ENCODE measurements at regions not wholly inside any gene's neighbourhood (a gene's known extent, or its start where the extent isn't known, plus 50 kb on each side); places are given as distances from the start of the nearest gene placed in this dataset.

- TF ChIP-seq, protein P1, sequence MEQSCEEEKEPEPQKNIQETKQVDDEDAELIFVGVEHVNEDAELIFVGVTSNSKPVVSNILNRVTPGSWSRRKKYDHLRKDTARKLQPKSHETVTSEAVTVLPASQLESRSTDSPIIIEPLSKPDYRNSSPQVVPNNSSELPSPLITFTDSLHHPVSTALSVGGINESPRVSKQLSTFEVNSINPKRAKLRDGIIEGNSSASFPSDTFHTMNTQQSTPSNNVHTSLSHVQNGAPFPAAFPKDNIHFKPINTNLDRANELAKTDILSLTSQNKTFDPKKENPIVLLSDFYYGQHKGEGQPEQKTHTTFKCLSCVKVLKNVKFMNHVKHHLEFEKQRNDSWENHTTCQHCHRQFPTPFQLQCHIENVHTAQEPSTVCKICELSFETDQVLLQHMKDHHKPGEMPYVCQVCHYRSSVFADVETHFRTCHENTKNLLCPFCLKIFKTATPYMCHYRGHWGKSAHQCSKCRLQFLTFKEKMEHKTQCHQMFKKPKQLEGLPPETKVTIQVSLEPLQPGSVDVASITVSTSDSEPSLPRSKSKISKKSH (CRISPR knock-in tag; IDR thresholded peaks at IDR 0.05; ENCODE audit: borderline replicate concordance): no peak
- no peak for TF ChIP-seq KLF9 (CRISPR knock-in tag; IDR thresholded peaks at IDR 0.05; ENCODE audit: low read depth)
- 0 out of 2 replicates have a peak, but pooled peaks have one; percentile 24 for TF ChIP-seq GATAD2A (CRISPR knock-in tag; IDR thresholded peaks at IDR 0.05)
- TF ChIP-seq KDM2A (CRISPR knock-in tag; IDR thresholded peaks at IDR 0.05; ENCODE audit: borderline replicate concordance, low read depth): peak; percentile 61; the same call in 1 of the 2 replicates
- TF ChIP-seq, protein P2, sequence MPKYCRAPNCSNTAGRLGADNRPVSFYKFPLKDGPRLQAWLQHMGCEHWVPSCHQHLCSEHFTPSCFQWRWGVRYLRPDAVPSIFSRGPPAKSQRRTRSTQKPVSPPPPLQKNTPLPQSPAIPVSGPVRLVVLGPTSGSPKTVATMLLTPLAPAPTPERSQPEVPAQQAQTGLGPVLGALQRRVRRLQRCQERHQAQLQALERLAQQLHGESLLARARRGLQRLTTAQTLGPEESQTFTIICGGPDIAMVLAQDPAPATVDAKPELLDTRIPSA (CRISPR knock-in tag; IDR thresholded peaks at IDR 0.05; ENCODE audit: borderline replicate concordance): no peak
- no peak for TF ChIP-seq PAX8 (CRISPR knock-in tag; IDR thresholded peaks at IDR 0.05; ENCODE audit: borderline replicate concordance)
- TF ChIP-seq, protein P3, sequence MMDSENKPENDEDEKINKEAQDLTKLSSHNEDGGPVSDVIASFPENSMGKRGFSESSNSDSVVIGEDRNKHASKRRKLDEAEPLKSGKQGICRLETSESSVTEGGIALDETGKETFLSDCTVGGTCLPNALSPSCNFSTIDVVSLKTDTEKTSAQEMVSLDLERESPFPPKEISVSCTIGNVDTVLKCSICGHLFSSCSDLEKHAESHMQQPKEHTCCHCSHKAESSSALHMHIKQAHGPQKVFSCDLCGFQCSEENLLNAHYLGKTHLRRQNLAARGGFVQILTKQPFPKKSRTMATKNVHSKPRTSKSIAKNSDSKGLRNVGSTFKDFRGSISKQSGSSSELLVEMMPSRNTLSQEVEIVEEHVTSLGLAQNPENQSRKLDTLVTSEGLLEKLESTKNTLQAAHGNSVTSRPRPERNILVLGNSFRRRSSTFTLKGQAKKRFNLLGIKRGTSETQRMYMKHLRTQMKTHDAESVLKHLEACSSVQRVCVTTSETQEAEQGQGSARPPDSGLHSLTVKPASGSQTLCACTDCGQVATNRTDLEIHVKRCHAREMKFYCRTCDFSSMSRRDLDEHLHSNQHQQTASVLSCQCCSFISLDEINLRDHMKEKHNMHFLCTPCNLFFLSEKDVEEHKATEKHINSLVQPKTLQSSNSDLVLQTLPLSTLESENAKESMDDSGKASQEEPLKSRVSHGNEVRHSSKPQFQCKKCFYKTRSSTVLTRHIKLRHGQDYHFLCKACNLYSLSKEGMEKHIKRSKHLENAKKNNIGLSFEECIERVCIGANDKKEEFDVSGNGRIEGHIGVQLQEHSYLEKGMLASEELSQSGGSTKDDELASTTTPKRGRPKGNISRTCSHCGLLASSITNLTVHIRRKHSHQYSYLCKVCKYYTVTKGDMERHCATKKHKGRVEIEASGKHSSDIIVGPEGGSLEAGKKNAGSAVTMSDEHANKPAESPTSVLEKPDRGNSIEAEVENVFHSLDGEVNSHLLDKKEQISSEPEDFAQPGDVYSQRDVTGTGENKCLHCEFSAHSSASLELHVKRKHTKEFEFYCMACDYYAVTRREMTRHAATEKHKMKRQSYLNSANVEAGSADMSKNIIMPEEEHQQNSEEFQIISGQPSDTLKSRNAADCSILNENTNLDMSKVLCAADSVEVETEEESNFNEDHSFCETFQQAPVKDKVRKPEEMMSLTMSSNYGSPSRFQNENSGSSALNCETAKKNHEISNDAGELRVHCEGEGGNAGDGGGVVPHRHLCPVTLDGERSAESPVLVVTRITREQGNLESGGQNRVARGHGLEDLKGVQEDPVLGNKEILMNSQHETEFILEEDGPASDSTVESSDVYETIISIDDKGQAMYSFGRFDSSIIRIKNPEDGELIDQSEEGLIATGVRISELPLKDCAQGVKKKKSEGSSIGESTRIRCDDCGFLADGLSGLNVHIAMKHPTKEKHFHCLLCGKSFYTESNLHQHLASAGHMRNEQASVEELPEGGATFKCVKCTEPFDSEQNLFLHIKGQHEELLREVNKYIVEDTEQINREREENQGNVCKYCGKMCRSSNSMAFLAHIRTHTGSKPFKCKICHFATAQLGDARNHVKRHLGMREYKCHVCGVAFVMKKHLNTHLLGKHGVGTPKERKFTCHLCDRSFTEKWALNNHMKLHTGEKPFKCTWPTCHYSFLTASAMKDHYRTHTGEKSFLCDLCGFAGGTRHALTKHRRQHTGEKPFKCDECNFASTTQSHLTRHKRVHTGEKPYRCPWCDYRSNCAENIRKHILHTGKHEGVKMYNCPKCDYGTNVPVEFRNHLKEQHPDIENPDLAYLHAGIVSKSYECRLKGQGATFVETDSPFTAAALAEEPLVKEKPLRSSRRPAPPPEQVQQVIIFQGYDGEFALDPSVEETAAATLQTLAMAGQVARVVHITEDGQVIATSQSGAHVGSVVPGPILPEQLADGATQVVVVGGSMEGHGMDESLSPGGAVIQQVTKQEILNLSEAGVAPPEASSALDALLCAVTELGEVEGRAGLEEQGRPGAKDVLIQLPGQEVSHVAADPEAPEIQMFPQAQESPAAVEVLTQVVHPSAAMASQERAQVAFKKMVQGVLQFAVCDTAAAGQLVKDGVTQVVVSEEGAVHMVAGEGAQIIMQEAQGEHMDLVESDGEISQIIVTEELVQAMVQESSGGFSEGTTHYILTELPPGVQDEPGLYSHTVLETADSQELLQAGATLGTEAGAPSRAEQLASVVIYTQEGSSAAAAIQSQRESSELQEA (CRISPR knock-in tag; IDR thresholded peaks at IDR 0.05; ENCODE audit: not compliant biosample characterization): no peak
- TF ChIP-seq ZBTB42 (CRISPR knock-in tag; IDR thresholded peaks at IDR 0.05): no peak
- 0 out of 2 replicates have a peak, but pooled peaks have one; percentile 14 for TF ChIP-seq ZNF644 (CRISPR knock-in tag; IDR thresholded peaks at IDR 0.05; ENCODE audit: low read depth)
- no peak for TF ChIP-seq ARID2 (CRISPR knock-in tag; IDR thresholded peaks at IDR 0.05; ENCODE audit: borderline replicate concordance)
- peak; percentile 89 for TF ChIP-seq STAG1 (CRISPR knock-in tag; IDR thresholded peaks at IDR 0.05)
- TF ChIP-seq, protein P4, sequence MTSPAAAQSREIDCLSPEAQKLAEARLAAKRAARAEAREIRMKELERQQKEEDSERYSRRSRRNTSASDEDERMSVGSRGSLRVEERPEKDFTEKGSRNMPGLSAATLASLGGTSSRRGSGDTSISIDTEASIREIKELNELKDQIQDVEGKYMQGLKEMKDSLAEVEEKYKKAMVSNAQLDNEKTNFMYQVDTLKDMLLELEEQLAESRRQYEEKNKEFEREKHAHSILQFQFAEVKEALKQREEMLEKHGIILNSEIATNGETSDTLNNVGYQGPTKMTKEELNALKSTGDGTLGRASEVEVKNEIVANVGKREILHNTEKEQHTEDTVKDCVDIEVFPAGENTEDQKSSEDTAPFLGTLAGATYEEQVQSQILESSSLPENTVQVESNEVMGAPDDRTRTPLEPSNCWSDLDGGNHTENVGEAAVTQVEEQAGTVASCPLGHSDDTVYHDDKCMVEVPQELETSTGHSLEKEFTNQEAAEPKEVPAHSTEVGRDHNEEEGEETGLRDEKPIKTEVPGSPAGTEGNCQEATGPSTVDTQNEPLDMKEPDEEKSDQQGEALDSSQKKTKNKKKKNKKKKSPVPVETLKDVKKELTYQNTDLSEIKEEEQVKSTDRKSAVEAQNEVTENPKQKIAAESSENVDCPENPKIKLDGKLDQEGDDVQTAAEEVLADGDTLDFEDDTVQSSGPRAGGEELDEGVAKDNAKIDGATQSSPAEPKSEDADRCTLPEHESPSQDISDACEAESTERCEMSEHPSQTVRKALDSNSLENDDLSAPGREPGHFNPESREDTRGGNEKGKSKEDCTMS (CRISPR knock-in tag; conservative IDR thresholded peaks at IDR 0.05): no peak
- no peak for TF ChIP-seq PRMT3 (CRISPR knock-in tag; IDR thresholded peaks at IDR 0.05; ENCODE audit: borderline replicate concordance, low read depth)
- TF ChIP-seq, protein P5, sequence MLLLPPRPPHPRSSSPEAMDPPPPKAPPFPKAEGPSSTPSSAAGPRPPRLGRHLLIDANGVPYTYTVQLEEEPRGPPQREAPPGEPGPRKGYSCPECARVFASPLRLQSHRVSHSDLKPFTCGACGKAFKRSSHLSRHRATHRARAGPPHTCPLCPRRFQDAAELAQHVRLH (CRISPR knock-in tag; IDR thresholded peaks at IDR 0.05; ENCODE audit: borderline replicate concordance, low read depth): no peak
- no peak for TF ChIP-seq SPEN (CRISPR knock-in tag; IDR thresholded peaks at IDR 0.05; ENCODE audit: low read depth)
- TF ChIP-seq WIZ (CRISPR knock-in tag; IDR thresholded peaks at IDR 0.05): no peak
- TF ChIP-seq CBX5 (CRISPR knock-in tag; IDR thresholded peaks at IDR 0.05; ENCODE audit: borderline replicate concordance): peak; percentile 35; the same call in 1 of the 2 replicates
These were observed 115.0 kb downstream of the SYF2 start (continued) for GRCh38 chr1:25117233-25117823.

Data from HepG2 (cell line).